KBM-7 (cell line): ENCODE measurements at regions not wholly inside any gene's neighbourhood (a gene's known extent, or its start where the extent isn't known, plus 50 kb on each side); places are given as distances from the start of the nearest gene placed in this dataset.
"Not testable (repeated sequence)": the region's sequence is repeated elsewhere in the genome, so short reads cannot be mapped to it uniquely, and the experiment has no call there.

ENCODE experiments used
- DNase-seq: peaks from one replicate; pipeline ENCODE4 v3.0.0-alpha.2; 2015
- in situ Hi-C: fragments of 300-500 bp; cut with MboI; formaldehyde crosslinking; loops from 2 replicates; pipeline ENCODE4 v1.14.3; 2020; ENCODE audit warnings: low sequenced_read_pairs, low pct_unique_long_range_greater_than_20kb, mixed read lengths

- in situ Hi-C loops, result no loop called here
- DNase-seq, result no peak
Observed at GRCh38 chr10:113471241-113471996, 81.4 kb upstream of the HABP2 start.

GRCh38 chr10:113473011-113473410 lies 79.8 kb upstream of the HABP2 start:
- in situ Hi-C loops, result no loop called here

GRCh38 chr10:113473851-113474250 lies 79.0 kb upstream of the HABP2 start:
- no peak for DNase-seq
- in situ Hi-C loops, result no loop called here

More at GRCh38 chr10:113473011-113473410, 79.8 kb upstream of the HABP2 start:
- DNase-seq, result no peak

GRCh38 chr10:113474752-113475151 lies 78.1 kb upstream of the HABP2 start:
- no peak for DNase-seq
- in situ Hi-C loops, result no loop called here

GRCh38 chr10:113475381-113475807 lies 77.5 kb upstream of the HABP2 start:
- DNase-seq, result no peak
- in situ Hi-C loops, result no loop called here

- in situ Hi-C loops, result no loop called here
- DNase-seq, result no peak
Observed at GRCh38 chr10:113476191-113476590, 76.7 kb upstream of the HABP2 start.

GRCh38 chr10:113476673-113477072 lies 76.2 kb upstream of the HABP2 start:
- in situ Hi-C loops, result no loop called here
- no peak for DNase-seq

GRCh38 chr10:113477451-113477850 lies 75.4 kb upstream of the HABP2 start:
- DNase-seq, result no peak

GRCh38 chr10:113479346-113480080 lies 73.3 kb upstream of the HABP2 start:
- DNase-seq, result no peak
- in situ Hi-C loops, result no loop called here

More at GRCh38 chr10:113477451-113477850, 75.4 kb upstream of the HABP2 start:
- in situ Hi-C loops, result no loop called here

- no peak for DNase-seq
- in situ Hi-C loops, result no loop called here
Observed at GRCh38 chr10:113480081-113480360, 72.8 kb upstream of the HABP2 start.

GRCh38 chr10:113480851-113481502 lies 71.9 kb upstream of the HABP2 start:
- DNase-seq, result no peak
- in situ Hi-C loops, result no loop called here

- in situ Hi-C loops, result no loop called here
- no peak for DNase-seq
Observed at GRCh38 chr10:113484487-113484886, 68.4 kb upstream of the HABP2 start.

GRCh38 chr10:113485736-113486135 lies 67.1 kb upstream of the HABP2 start:
- no peak for DNase-seq
- in situ Hi-C loops, result no loop called here

GRCh38 chr10:113486531-113486930 lies 66.3 kb upstream of the HABP2 start:
- in situ Hi-C loops, result no loop called here
- no peak for DNase-seq

- no peak for DNase-seq
- in situ Hi-C loops, result no loop called here
Observed at GRCh38 chr10:113487154-113487553, 65.7 kb upstream of the HABP2 start.

GRCh38 chr10:113488186-113488585 lies 64.7 kb upstream of the HABP2 start:
- in situ Hi-C loops, result no loop called here
- no peak for DNase-seq

GRCh38 chr10:113489522-113489921 lies 63.3 kb upstream of the HABP2 start:
- DNase-seq, in situ Hi-C loops: not testable (repeated sequence)

GRCh38 chr10:113491967-113492565 lies 60.8 kb upstream of the HABP2 start:
- in situ Hi-C loops, result no loop called here
- no peak for DNase-seq

GRCh38 chr10:113493195-113493594 lies 59.7 kb upstream of the HABP2 start:
- no peak for DNase-seq
- in situ Hi-C loops, result no loop called here

- in situ Hi-C loops, result no loop called here
- no peak for DNase-seq
Observed at GRCh38 chr10:113493882-113494301, 59.0 kb upstream of the HABP2 start.
